Gastroesophageal sphincter (tissue), 3 donors: ENCODE measurements at regions not wholly inside any gene's neighbourhood (a gene's known extent, or its start where the extent isn't known, plus 50 kb on each side); places are given as distances from the start of the nearest gene placed in this dataset.

Experiments used
- EP300 ChIP-seq: sonication (generic); formaldehyde crosslinking; IDR thresholded peaks from one replicate; pipeline ENCODE4 v1.6.1; 2017; ENCODE audit warnings: antibody characterized with exemption, mild to moderate bottlenecking
- POLR2A ChIP-seq, 2 donors: fragments of 450-650 bp; IDR thresholded peaks; one replicate each; pipeline ENCODE4 v1.6.1; 2017; ENCODE audit warnings: antibody characterized with exemption in 2 of 2, mild to moderate bottlenecking in 2 of 2, moderate library complexity in 1 of 2
- TF ChIP-seq, protein P1 (sequence below), 4 experiments: fragments of 200-600 bp in 2 of 4; fragments of 450-650 bp in 2 of 4; sonication (generic) in 1 of 4; IDR thresholded peaks; one replicate each; pipeline ENCODE4 v1.5.1; 2017 to 2019; ENCODE audit warnings: antibody characterized with exemption in 4 of 4, mild to moderate bottlenecking in 2 of 4, moderate library complexity in 2 of 4

DNA sequence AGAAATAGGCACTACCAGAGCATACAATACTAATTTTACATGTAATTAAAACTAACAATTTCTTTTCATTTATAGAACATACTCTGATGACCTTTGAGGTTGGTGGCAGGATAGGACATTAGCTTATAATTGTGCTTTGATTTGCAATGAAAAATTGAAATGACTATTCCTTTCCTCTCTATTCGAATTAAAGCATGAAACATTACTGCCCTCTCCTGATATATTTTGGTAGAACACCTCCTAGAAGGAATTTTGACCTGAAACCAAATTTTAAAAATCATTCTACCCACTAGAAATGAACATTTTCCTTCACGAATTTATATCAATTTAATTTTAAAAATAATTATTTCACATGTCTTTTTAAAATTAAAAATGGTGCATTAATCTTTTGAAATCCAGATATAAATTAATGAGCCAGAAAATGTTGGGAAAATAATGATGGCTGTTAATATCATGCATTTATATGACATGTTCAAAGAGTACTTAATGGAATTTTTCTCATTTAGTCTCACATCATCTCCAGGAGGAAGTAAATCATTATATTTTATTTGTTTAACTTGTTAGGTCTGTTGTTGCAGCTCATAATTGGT, 556.3 kb upstream of the ARGLU1 start:
- no peak for TF ChIP-seq POLR2A (IDR thresholded peaks at IDR 0.05)
- TF ChIP-seq EP300 = no peak
- TF ChIP-seq, protein P1, sequence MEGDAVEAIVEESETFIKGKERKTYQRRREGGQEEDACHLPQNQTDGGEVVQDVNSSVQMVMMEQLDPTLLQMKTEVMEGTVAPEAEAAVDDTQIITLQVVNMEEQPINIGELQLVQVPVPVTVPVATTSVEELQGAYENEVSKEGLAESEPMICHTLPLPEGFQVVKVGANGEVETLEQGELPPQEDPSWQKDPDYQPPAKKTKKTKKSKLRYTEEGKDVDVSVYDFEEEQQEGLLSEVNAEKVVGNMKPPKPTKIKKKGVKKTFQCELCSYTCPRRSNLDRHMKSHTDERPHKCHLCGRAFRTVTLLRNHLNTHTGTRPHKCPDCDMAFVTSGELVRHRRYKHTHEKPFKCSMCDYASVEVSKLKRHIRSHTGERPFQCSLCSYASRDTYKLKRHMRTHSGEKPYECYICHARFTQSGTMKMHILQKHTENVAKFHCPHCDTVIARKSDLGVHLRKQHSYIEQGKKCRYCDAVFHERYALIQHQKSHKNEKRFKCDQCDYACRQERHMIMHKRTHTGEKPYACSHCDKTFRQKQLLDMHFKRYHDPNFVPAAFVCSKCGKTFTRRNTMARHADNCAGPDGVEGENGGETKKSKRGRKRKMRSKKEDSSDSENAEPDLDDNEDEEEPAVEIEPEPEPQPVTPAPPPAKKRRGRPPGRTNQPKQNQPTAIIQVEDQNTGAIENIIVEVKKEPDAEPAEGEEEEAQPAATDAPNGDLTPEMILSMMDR (IDR thresholded peaks at IDR 0.05) = peak; percentile 41 to 69 (median 64)
